Sigmoid colon (tissue), 6 donors: ENCODE measurements at regions not wholly inside any gene's neighbourhood (a gene's known extent, or its start where the extent isn't known, plus 50 kb on each side); places are given as distances from the start of the nearest gene placed in this dataset.

Experiments
- DNase-seq: peaks from one replicate; pipeline ENCODE4 v3.0.0-alpha.2; 2019
- H3K27ac ChIP-seq, 4 donors: fragments of 200-600 bp; sonication (generic); one replicate each; pipeline ENCODE4 v1.5.1; 2016 to 2019; ENCODE audit warnings: mild to moderate bottlenecking in 1 of 4
- H3K27me3 ChIP-seq, 3 donors: fragments of 200-600 bp; sonication (generic); one replicate each; pipeline ENCODE4 v1.5.1; 2019; ENCODE audit warnings: mild to moderate bottlenecking in 1 of 3
- H3K36me3 ChIP-seq, 4 donors: fragments of 200-600 bp; sonication (generic); one replicate each; pipeline ENCODE4 v1.5.1; 2016 to 2019
- H3K4me1 ChIP-seq, 4 donors: fragments of 200-600 bp; sonication (generic); one replicate each; pipeline ENCODE4 v1.5.1; 2017 to 2019
- H3K4me3 ChIP-seq, 4 donors: fragments of 200-600 bp; sonication (generic); one replicate each; pipeline ENCODE4 v1.5.1; 2017 to 2019; ENCODE audit warnings: mild to moderate bottlenecking in 2 of 4, moderate library complexity in 1 of 4
- H3K9me3 ChIP-seq, 4 donors: fragments of 200-600 bp in 3 of 4; sonication (generic) in 3 of 4; one replicate each; pipeline versions ENCODE4 v1.5.1 to v1.6.1; 2013 to 2019
- EP300 ChIP-seq, 4 donors: sonication (generic); formaldehyde crosslinking; IDR thresholded peaks; one replicate each; pipeline ENCODE4 v1.6.1; 2017; ENCODE audit warnings: antibody characterized with exemption in 4 of 4
- POLR2A ChIP-seq, 2 donors: fragments of 450-650 bp; IDR thresholded peaks; one replicate each; pipeline ENCODE4 v1.6.1; 2016; ENCODE audit warnings: antibody characterized with exemption in 2 of 2, mild to moderate bottlenecking in 2 of 2, moderate library complexity in 2 of 2
- POLR2AphosphoS5 ChIP-seq, 4 donors: sonication (generic); formaldehyde crosslinking; IDR thresholded peaks; one replicate each; pipeline ENCODE4 v1.6.1; 2017; ENCODE audit warnings: antibody characterized with exemption in 4 of 4
- WGBS, 2 donors: extraction: QIAGEN DNeasy Blood & Tissue Kit; methylation state at CpG; one replicate each; pipeline ENCODE4 v1.1.7; 2013; 5-methylcytosine and 5-hydroxymethylcytosine counted together
- intact Hi-C: fragments of 100-400 bp; cut with DNase I; formaldehyde crosslinking; loops from one replicate; pipeline ENCODE4 v1.15.1; 2023
- TF ChIP-seq, protein P1 (sequence below), 4 experiments: fragments of 450-650 bp in 3 of 4; fragments of 200-600 bp in 1 of 4; IDR thresholded peaks; one replicate each; pipeline ENCODE4 v1.5.1; 2016 to 2019; ENCODE audit warnings: antibody characterized with exemption in 4 of 4, mild to moderate bottlenecking in 3 of 4, moderate library complexity in 2 of 4
- donor health status: healthy with polysubstance abuse.
- donor health status: healthy.

GRCh38 chrX:63561425-63561824, 210.3 kb upstream of the SPIN4 start:
- H3K27ac ChIP-seq = peak overlapping the region; percentile 74 to 88 (median 80)
- DNase-seq = no peak

GRCh38 chrX:63560601-63561218, 209.6 kb upstream of the SPIN4 start:
- peaks cover 0 to 17% (median 2%) of the 10 kb centered on the region in 4 donors for H3K4me1 ChIP-seq
- intact Hi-C loops = loop anchor here (5.0 kb wide), 2 partner anchors 208 to 647 kb away; partner anchors contain the start of genes AMER1 and SPIN4
- H3K27me3 ChIP-seq = no peaks in the 10 kb centered on the region
- no peaks in the 10 kb centered on the region for H3K9me3 ChIP-seq
- H3K27ac ChIP-seq = peak overlapping the region; percentile 74 to 88 (median 80)
- TF ChIP-seq POLR2AphosphoS5 (IDR thresholded peaks at IDR 0.05) (peak; percentile 51 to 79 (median 70)), EP300 (IDR thresholded peaks at IDR 0.05) (no peak), POLR2A (IDR thresholded peaks at IDR 0.05) (peak in 1 of 2 donors; percentile 37)
- TF ChIP-seq, protein P1, sequence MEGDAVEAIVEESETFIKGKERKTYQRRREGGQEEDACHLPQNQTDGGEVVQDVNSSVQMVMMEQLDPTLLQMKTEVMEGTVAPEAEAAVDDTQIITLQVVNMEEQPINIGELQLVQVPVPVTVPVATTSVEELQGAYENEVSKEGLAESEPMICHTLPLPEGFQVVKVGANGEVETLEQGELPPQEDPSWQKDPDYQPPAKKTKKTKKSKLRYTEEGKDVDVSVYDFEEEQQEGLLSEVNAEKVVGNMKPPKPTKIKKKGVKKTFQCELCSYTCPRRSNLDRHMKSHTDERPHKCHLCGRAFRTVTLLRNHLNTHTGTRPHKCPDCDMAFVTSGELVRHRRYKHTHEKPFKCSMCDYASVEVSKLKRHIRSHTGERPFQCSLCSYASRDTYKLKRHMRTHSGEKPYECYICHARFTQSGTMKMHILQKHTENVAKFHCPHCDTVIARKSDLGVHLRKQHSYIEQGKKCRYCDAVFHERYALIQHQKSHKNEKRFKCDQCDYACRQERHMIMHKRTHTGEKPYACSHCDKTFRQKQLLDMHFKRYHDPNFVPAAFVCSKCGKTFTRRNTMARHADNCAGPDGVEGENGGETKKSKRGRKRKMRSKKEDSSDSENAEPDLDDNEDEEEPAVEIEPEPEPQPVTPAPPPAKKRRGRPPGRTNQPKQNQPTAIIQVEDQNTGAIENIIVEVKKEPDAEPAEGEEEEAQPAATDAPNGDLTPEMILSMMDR (IDR thresholded peaks at IDR 0.05) = no peak
- peak; percentile 74 for DNase-seq
- H3K4me3 ChIP-seq = peak overlapping the region; percentile 50 to 69 (median 57)
- no peaks in the 10 kb centered on the region for H3K36me3 ChIP-seq
- 0 to 1% methylated on average over 20 of the region's 20 CpGs for WGBS, 2 donors

More at GRCh38 chrX:63561425-63561824, 210.3 kb upstream of the SPIN4 start:
- Histone ChIP-seq H3K9me3 (no peaks in the 10 kb centered on the region), H3K36me3 (no peaks in the 10 kb centered on the region), H3K27me3 (no peaks in the 10 kb centered on the region), H3K4me3 (peak overlapping the region; percentile 50 to 69 (median 57)), H3K4me1 (peaks cover 0 to 17% (median 2%) of the 10 kb centered on the region in 4 donors)
- intact Hi-C loops = loop anchor here (5.0 kb wide), 2 partner anchors 209 to 646 kb away; partner anchors contain the start of genes AMER1 and SPIN4
- WGBS, 2 donors = 3 to 7% methylated on average over 6 of the region's 6 CpGs
- TF ChIP-seq, protein P1 (IDR thresholded peaks at IDR 0.05) = no peak
- TF ChIP-seq POLR2A (IDR thresholded peaks at IDR 0.05) (no peak), EP300 (IDR thresholded peaks at IDR 0.05) (no peak), POLR2AphosphoS5 (IDR thresholded peaks at IDR 0.05) (no peak)

DNA sequence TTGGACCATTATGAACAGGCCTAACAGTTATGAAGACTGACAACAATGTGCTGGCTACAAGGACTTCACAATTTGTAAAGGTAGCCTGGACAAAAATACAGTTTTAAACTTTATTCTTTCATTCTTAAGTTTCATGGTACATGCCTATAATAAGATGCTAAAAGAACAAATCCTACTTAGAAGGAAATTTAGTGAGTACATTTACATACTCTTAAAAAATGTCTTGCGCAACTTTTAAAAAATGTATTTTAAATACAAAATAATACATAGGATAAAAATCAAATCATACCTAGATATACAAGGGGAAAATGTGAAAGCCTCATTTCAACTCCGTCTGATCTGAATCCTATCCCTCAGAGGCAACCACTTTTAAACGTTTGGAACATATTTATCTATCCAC, 200.7 kb upstream of the SPIN4 start:
- DNase-seq = no peak
- H3K27ac ChIP-seq = no peak overlapping the region
- TF ChIP-seq POLR2A (IDR thresholded peaks at IDR 0.05) = no peak
- TF ChIP-seq, protein P1 (IDR thresholded peaks at IDR 0.05) = no peak
- TF ChIP-seq EP300 (IDR thresholded peaks at IDR 0.05) = no peak
- no peak for TF ChIP-seq POLR2AphosphoS5 (IDR thresholded peaks at IDR 0.05)
- H3K9me3 ChIP-seq = no peaks in the 10 kb centered on the region
- H3K4me3 ChIP-seq = no peak overlapping the region
- H3K4me1 ChIP-seq = no peaks in the 10 kb centered on the region
- H3K36me3 ChIP-seq = no peaks in the 10 kb centered on the region
- intact Hi-C loops = no loop called here
- H3K27me3 ChIP-seq = no peaks in the 10 kb centered on the region
- WGBS, 2 donors = 93 to 97% methylated on average over 3 of the region's 3 CpGs

DNA sequence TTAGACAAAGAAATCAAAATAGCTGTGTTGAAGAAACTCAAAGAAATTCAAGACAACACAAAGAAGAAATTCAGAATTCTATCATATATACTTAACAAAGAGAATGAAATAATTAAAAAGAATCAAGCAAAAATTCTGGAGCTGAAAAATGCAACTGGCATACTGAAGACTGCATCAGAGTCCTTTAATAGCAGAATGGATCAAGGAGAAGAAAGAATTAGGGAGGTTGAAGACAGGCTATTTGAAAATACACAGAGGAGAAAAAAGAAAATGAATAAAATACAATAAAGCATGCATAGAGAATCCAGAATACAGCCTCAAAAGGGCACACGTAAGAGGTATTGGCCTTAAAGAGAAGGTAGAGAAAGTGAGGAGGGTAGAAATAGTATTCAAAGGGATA, 179.5 kb upstream of the SPIN4 start:
- no peak for DNase-seq
- H3K4me1 ChIP-seq = no peaks in the 10 kb centered on the region
- intact Hi-C loops = no loop called here
- no peaks in the 10 kb centered on the region for H3K9me3 ChIP-seq
- no peaks in the 10 kb centered on the region for H3K36me3 ChIP-seq
- TF ChIP-seq POLR2AphosphoS5 (IDR thresholded peaks at IDR 0.05) = no peak
- no peak for TF ChIP-seq POLR2A (IDR thresholded peaks at IDR 0.05)
- TF ChIP-seq, protein P1 (IDR thresholded peaks at IDR 0.05) = no peak
- TF ChIP-seq EP300 (IDR thresholded peaks at IDR 0.05) = no peak
- H3K27me3 ChIP-seq = no peaks in the 10 kb centered on the region
- 94 to 97% methylated on average over 1 of the region's 1 CpG for WGBS, 2 donors
- H3K27ac ChIP-seq = no peak overlapping the region
- no peak overlapping the region for H3K4me3 ChIP-seq
